ENCODE measurements at regions not wholly inside any gene's neighbourhood (a gene's known extent, or its start where the extent isn't known, plus 50 kb on each side); places are given as distances from the start of the nearest gene placed in this dataset.

DNA sequence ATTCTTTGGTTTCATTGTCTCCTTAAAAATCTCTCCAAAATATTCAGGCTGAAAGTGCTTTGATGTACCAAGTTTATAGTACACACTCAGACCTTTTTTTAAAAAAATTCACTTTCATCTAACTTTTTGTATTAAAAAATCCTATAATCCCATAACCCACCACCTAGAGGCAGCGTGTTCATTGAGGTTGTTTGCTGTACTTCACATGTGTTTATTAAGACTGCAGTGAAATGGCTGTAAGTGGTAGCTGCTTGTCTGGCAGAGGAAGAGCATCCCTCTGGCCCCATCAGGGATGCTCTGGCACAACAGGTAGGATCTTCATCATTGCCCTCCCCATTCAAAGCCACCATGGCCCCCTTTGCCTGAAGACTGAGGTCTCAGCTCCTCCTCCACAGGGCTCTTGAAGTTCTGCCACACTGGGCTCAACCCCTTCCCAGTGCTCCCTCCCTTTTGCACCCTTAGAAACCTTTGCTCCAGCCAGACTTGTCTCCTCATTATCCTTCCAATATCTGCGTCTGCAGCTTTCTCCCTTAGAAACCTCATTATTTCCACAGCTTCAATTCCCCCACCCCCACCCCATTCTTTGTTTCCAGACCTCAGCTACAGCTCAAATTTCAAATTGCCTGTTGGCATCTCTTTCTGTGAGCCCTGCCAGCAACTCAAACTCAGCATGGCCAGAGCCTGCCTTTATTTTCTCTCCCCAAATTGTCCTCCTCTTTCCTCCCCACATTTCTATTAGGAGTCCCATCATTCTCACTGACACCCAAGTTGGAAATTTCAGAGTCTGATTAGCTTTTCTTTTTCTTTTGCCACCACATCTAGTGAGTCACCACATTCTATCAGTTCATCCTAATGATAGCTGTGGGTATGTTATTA is 369.6 kb upstream of the USP24 start:
- Mint-ChIP-seq H3K27ac (no peak overlapping the region), H3K27me3 (ENCODE audit: insufficient read depth) (no peaks in the 10 kb centered on the region), H3K9me3 (no peaks in the 10 kb centered on the region), H3K36me3 (ENCODE audit: low read depth) (no peaks in the 10 kb centered on the region), H3K4me1 (ENCODE audit: low read depth) (no peaks in the 10 kb centered on the region), H3K4me3 (no peak overlapping the region)
- intact Hi-C loops (cut with micrococcal nuclease) = no loop called here
- DNase-seq (ENCODE audit: low spot score) = no peak

GRCh38 chr1:55582084-55582483 is 366.9 kb upstream of the USP24 start:
- Mint-ChIP-seq H3K4me3 (no peak overlapping the region), H3K36me3 (ENCODE audit: low read depth) (no peaks in the 10 kb centered on the region), H3K27me3 (ENCODE audit: insufficient read depth) (no peaks in the 10 kb centered on the region), H3K4me1 (ENCODE audit: low read depth) (no peaks in the 10 kb centered on the region), H3K9me3 (no peaks in the 10 kb centered on the region), H3K27ac (no peak overlapping the region)
- intact Hi-C loops (cut with micrococcal nuclease) = no loop called here
- DNase-seq (ENCODE audit: low spot score) = no peak

- Mint-ChIP-seq H3K36me3 (ENCODE audit: low read depth) (no peaks in the 10 kb centered on the region), H3K9me3 (no peaks in the 10 kb centered on the region), H3K4me1 (ENCODE audit: low read depth) (no peaks in the 10 kb centered on the region), H3K27ac (no peak overlapping the region), H3K27me3 (ENCODE audit: insufficient read depth) (no peaks in the 10 kb centered on the region), H3K4me3 (no peak overlapping the region)
- DNase-seq (ENCODE audit: low spot score) = no peak
- intact Hi-C loops (cut with micrococcal nuclease) = no loop called here
These were observed 365.7 kb upstream of the USP24 start for GRCh38 chr1:55580845-55581332.

DNA sequence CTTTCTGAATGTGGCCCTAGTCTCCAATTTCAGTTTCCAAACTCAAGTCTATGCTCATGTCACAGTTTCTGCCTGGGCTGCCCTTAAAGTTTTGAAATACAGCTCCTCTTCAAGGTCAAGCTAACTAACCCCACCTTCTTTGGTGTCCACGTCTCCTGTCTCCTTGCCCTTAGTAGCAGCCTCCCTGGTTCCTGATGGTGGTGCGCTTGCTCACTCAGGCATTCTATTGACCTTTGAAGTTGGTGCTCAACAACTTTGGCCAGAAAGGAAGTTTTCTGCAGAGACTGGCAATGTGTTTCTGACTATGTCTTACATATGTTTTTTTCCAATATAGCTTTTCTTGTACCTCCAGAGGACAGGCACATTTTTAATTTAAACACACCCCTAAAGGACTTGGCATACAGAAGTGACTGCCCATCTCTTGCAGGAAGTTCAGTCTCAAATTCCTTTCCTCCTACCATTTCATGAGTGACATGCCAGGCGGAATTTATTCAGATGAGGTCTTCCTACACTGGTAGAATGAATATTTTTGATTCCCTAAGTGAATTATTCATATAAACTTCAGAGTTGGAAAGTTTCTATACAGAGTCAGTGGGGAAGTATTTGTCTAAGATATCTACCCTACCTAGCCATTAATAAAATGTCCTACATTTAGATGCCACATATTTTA is 364.3 kb upstream of the USP24 start:
- intact Hi-C loops (cut with micrococcal nuclease) = no loop called here
- no peak overlapping the region for H3K27ac Mint-ChIP-seq
- no peaks in the 10 kb centered on the region for H3K9me3 Mint-ChIP-seq
- no peaks in the 10 kb centered on the region for H3K4me1 Mint-ChIP-seq (ENCODE audit: low read depth)
- no peak for DNase-seq (ENCODE audit: low spot score)
- H3K27me3 Mint-ChIP-seq (ENCODE audit: insufficient read depth) = no peaks in the 10 kb centered on the region
- H3K4me3 Mint-ChIP-seq = no peak overlapping the region
- H3K36me3 Mint-ChIP-seq (ENCODE audit: low read depth) = no peaks in the 10 kb centered on the region

DNA sequence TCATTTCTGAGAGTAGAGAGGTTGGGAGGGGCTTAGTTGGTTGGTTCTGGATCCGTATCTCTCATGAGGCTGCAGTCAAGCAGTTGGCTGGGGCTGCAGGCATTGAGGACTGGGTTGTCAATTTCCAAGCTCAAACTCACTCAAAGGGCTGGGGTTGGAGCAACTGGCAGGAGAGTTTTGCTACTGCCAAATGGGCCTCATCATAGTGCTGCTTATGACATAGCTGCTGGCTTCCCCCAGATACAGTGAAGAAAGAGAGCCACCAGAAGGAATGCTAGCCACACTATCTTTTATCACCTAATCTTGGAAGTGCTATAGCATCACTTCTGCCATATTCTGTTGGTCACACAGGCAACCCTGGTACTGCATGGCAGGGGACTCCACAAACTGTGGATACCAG is 363.5 kb upstream of the USP24 start:
- no peaks in the 10 kb centered on the region for H3K36me3 Mint-ChIP-seq (ENCODE audit: low read depth)
- no peak overlapping the region for H3K27ac Mint-ChIP-seq
- intact Hi-C loops (cut with micrococcal nuclease) = no loop called here
- no peaks in the 10 kb centered on the region for H3K9me3 Mint-ChIP-seq
- no peaks in the 10 kb centered on the region for H3K27me3 Mint-ChIP-seq (ENCODE audit: insufficient read depth)
- H3K4me3 Mint-ChIP-seq = no peak overlapping the region
- H3K4me1 Mint-ChIP-seq (ENCODE audit: low read depth) = no peaks in the 10 kb centered on the region
- DNase-seq (ENCODE audit: low spot score) = no peak

DNA sequence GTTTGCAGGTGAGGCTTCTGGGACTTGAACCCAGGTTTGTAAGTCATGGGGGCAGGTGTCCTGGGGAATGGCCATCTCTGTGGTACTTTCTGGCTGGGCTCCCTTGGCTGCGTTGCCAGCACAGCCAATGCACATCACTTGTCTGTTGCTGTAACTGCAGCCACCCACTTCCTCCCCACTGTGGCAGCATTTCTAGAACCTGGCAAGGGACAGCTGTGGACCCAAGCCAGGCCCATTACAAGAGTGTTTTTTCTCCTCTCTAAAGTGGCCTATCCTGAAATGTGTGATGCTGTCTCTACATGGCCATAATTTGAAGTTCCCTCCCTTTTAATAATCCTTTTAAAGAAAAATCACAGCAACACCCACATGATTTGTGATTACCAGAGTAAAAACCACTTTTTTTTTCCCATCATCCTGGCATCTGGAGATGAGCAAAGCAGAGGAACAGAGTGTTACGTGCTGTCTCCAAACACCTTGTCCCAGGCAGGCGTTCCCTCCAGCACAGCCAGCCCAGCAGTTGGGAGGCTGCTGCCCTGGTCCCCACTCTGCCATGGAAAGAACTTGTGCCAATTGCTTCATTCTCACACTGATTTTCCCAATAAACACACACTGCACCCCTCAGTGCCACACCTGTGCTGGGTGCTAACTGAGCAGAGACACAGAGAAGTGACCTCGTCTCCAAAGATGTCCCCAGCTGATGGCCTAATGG is 360.6 kb upstream of the USP24 start:
- no peak overlapping the region for H3K27ac Mint-ChIP-seq
- peaks cover 2% of the 10 kb centered on the region for H3K27me3 Mint-ChIP-seq (ENCODE audit: insufficient read depth)
- DNase-seq (ENCODE audit: low spot score) = no peak
- intact Hi-C loops (cut with micrococcal nuclease) = no loop called here
- H3K4me1 Mint-ChIP-seq (ENCODE audit: low read depth) = no peaks in the 10 kb centered on the region
- H3K36me3 Mint-ChIP-seq (ENCODE audit: low read depth) = no peaks in the 10 kb centered on the region
- no peak overlapping the region for H3K4me3 Mint-ChIP-seq
- H3K9me3 Mint-ChIP-seq = no peaks in the 10 kb centered on the region

DNA sequence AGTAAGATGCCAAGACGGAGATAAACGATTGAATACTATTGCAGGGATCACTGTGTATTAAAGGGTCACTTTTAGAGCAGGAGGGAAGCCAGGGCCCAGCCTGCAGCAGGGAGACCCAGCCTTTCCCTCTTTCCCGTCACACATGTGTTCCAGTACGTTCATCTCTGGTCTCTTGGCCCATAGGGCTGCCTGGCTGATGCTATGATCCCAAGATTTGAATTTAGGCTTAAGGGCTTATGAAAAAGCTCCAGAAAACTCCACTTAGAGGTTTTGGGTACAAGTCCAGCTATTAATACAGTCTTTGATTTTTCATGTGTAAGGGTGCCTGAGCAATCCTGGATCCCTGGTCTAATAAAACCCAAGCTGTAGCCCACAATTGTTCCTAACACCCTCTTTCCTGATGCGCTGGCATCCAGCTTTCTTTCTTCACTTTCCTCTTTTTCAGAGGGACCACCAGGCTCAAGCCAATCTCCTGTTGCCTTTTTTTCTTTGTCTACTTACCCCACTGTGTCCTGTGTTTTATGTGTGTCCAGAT is 359.6 kb upstream of the USP24 start:
- no peak overlapping the region for H3K4me3 Mint-ChIP-seq
- H3K36me3 Mint-ChIP-seq (ENCODE audit: low read depth) = no peaks in the 10 kb centered on the region
- no peak overlapping the region for H3K27ac Mint-ChIP-seq
- no peak for DNase-seq (ENCODE audit: low spot score)
- H3K4me1 Mint-ChIP-seq (ENCODE audit: low read depth) = no peaks in the 10 kb centered on the region
- no peaks in the 10 kb centered on the region for H3K9me3 Mint-ChIP-seq
- intact Hi-C loops (cut with micrococcal nuclease) = no loop called here
- H3K27me3 Mint-ChIP-seq (ENCODE audit: insufficient read depth) = peaks cover 2% of the 10 kb centered on the region

- H3K9me3 Mint-ChIP-seq = no peaks in the 10 kb centered on the region
- no peaks in the 10 kb centered on the region for H3K36me3 Mint-ChIP-seq (ENCODE audit: low read depth)
- H3K4me1 Mint-ChIP-seq (ENCODE audit: low read depth) = no peaks in the 10 kb centered on the region
- DNase-seq (ENCODE audit: low spot score) = no peak
- H3K27ac Mint-ChIP-seq = no peak overlapping the region
- H3K4me3 Mint-ChIP-seq = no peak overlapping the region
- intact Hi-C loops (cut with micrococcal nuclease) = no loop called here
- H3K27me3 Mint-ChIP-seq (ENCODE audit: insufficient read depth) = peaks cover 2% of the 10 kb centered on the region
These were observed 357.9 kb upstream of the USP24 start for GRCh38 chr1:55572878-55573734.

GRCh38 chr1:55571767-55572166 is 356.6 kb upstream of the USP24 start:
- intact Hi-C loops (cut with micrococcal nuclease) = no loop called here
- Mint-ChIP-seq H3K27ac (no peak overlapping the region), H3K4me1 (ENCODE audit: low read depth) (no peaks in the 10 kb centered on the region), H3K9me3 (no peaks in the 10 kb centered on the region), H3K4me3 (no peak overlapping the region), H3K36me3 (ENCODE audit: low read depth) (no peaks in the 10 kb centered on the region), H3K27me3 (ENCODE audit: insufficient read depth) (peaks cover 2% of the 10 kb centered on the region)
- no peak for DNase-seq (ENCODE audit: low spot score)

- H3K4me1 Mint-ChIP-seq (ENCODE audit: low read depth) = no peaks in the 10 kb centered on the region
- H3K27ac Mint-ChIP-seq = no peak overlapping the region
- H3K9me3 Mint-ChIP-seq = no peaks in the 10 kb centered on the region
- H3K4me3 Mint-ChIP-seq = no peak overlapping the region
- DNase-seq (ENCODE audit: low spot score) = no peak
- H3K27me3 Mint-ChIP-seq (ENCODE audit: insufficient read depth) = peaks cover 2% of the 10 kb centered on the region
- intact Hi-C loops (cut with micrococcal nuclease) = no loop called here
- no peaks in the 10 kb centered on the region for H3K36me3 Mint-ChIP-seq (ENCODE audit: low read depth)
These were observed 354.3 kb upstream of the USP24 start for GRCh38 chr1:55569417-55569816.

DNA sequence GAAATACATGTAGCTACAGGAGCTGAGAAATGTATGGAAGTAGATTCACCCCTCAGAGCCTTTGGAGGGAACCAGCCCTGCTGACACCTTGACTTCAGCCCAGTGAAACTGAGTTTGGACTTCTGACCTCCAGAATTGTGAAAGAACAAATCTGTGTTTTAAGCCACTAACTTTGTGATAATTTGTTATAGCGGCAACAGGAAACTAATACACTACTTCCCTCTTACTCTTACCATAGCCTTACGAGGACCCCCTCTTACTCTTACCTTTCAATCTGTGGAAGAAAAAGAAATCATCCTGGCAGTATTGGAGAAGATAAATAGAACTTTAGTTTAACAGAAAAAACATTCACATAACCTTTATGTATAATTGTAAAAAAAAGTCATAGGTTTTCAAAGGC is 353.6 kb upstream of the USP24 start:
- Mint-ChIP-seq H3K27ac (no peak overlapping the region), H3K4me1 (ENCODE audit: low read depth) (no peaks in the 10 kb centered on the region), H3K27me3 (ENCODE audit: insufficient read depth) (peaks cover 2% of the 10 kb centered on the region), H3K36me3 (ENCODE audit: low read depth) (no peaks in the 10 kb centered on the region), H3K9me3 (no peaks in the 10 kb centered on the region), H3K4me3 (no peak overlapping the region)
- intact Hi-C loops (cut with micrococcal nuclease) = no loop called here
- DNase-seq (ENCODE audit: low spot score) = no peak

DNA sequence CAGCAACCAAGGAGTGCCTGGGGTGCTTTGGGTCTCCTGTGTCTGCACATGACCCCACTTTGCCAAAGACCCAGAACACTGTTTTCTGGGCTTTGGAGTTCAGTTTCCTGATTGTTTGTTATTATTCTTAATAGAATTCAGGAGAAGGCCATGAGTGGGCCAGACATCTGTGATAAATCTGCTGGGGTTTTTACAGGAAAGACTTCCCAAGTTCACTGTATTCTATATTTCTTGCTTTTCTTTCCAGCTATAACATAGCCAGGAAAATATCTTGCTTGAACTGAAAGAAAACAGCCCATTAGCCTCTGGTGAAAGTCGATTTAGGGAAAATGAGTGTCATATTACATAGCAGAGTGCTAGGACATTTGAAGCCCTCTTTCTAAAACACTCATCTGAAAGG is 345.1 kb upstream of the USP24 start:
- Mint-ChIP-seq H3K27me3 (ENCODE audit: insufficient read depth) (no peaks in the 10 kb centered on the region), H3K27ac (no peak overlapping the region), H3K36me3 (ENCODE audit: low read depth) (no peaks in the 10 kb centered on the region), H3K4me3 (no peak overlapping the region), H3K9me3 (peaks cover 4% of the 10 kb centered on the region), H3K4me1 (ENCODE audit: low read depth) (no peaks in the 10 kb centered on the region)
- intact Hi-C loops (cut with micrococcal nuclease) = no loop called here
- no peak for DNase-seq (ENCODE audit: low spot score)
